SH-SY5Y (cell line): ENCODE measurements at regions not wholly inside any gene's neighbourhood (a gene's known extent, or its start where the extent isn't known, plus 50 kb on each side); places are given as distances from the start of the nearest gene placed in this dataset.

Experiments used
- GATA2 ChIP-seq: IDR thresholded peaks from 2 replicates; pipeline ENCODE4 v1.6.1; 2011; ENCODE audit warnings: mild to moderate bottlenecking, low read depth, low read length
- GATA3 ChIP-seq: IDR thresholded peaks from 2 replicates; pipeline ENCODE4 v1.6.1; 2011; ENCODE audit warnings: low read depth, mild to moderate bottlenecking, low read length, moderate library complexity

DNA sequence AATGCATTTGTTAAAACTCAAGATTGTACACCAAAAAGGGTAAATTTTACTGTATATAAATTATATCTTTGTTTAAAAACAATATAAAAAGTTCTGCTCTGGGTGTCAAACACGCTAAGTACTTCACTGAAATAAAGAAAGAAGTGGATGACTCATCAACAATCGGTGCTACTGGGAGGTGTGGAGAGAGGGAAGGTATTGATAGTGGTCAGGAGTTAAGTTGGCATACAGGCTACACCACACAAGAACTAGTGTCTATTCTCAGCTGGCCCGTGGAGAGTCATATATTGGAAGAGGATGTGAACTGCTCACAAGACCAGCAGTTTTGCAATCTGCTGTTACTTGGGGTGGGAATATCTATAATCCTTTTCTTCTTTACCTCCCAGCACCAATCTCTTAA is 145.7 kb upstream of the TRPC7 start:
- TF ChIP-seq GATA3 (no peak), GATA2 (no peak)
